ENCODE measurements at regions not wholly inside any gene's neighbourhood (a gene's known extent, or its start where the extent isn't known, plus 50 kb on each side); places are given as distances from the start of the nearest gene placed in this dataset.

DNA sequence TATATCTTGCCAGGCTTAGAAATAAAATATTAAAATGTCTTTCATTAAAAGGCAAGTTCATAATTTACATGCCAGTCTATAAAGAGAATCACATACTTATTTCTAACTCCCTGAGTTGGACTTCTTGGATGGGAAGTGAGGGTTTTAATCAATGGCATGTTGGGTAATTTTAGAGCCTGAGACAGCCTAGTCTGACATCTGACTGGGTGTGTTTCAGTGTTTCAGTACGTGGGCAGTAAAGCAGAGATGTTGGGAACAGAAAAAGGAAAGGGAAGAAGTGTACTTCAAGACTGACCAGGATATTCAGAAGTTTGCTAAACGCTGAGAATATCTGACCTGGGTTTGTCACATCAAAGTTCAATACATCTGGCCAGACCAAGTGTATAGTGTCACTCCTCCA lies 171.8 kb downstream of the BTG1 start:
- TF ChIP-seq, protein P1, sequence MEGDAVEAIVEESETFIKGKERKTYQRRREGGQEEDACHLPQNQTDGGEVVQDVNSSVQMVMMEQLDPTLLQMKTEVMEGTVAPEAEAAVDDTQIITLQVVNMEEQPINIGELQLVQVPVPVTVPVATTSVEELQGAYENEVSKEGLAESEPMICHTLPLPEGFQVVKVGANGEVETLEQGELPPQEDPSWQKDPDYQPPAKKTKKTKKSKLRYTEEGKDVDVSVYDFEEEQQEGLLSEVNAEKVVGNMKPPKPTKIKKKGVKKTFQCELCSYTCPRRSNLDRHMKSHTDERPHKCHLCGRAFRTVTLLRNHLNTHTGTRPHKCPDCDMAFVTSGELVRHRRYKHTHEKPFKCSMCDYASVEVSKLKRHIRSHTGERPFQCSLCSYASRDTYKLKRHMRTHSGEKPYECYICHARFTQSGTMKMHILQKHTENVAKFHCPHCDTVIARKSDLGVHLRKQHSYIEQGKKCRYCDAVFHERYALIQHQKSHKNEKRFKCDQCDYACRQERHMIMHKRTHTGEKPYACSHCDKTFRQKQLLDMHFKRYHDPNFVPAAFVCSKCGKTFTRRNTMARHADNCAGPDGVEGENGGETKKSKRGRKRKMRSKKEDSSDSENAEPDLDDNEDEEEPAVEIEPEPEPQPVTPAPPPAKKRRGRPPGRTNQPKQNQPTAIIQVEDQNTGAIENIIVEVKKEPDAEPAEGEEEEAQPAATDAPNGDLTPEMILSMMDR (IDR thresholded peaks at IDR 0.05; ENCODE audit: insufficient read depth, low read depth, low read length), result no peak
- TF ChIP-seq EZH2 (IDR thresholded peaks at IDR 0.05; ENCODE audit: insufficient read depth, low read length), result no peak
